ENCODE measurements at regions not wholly inside any gene's neighbourhood (a gene's known extent, or its start where the extent isn't known, plus 50 kb on each side); places are given as distances from the start of the nearest gene placed in this dataset.

GRCh38 chr11:45051621-45052020, 94.8 kb upstream of the PRDM11 start:
- TF ChIP-seq SUZ12 (IDR thresholded peaks at IDR 0.05): no peak
- no peak for TF ChIP-seq FOXA1 (IDR thresholded peaks at IDR 0.05)
- no peak for TF ChIP-seq HDGF (IDR thresholded peaks at IDR 0.05; ENCODE audit: borderline replicate concordance)
- TF ChIP-seq FOXM1 (IDR thresholded peaks at IDR 0.05; ENCODE audit: borderline replicate concordance): no peak

All from HEK293T (cell line).